WTC11 (cell line): ENCODE measurements at regions not wholly inside any gene's neighbourhood (a gene's known extent, or its start where the extent isn't known, plus 50 kb on each side); places are given as distances from the start of the nearest gene placed in this dataset.

Experiments used
- ATAC-seq: fragments of 200-7000 bp; cut with Tn5 transposase; 2 replicates; pipeline ENCODE4 v1.10.0; 2021; ENCODE audit warnings: mild to moderate bottlenecking, moderate library complexity
- CTCF ChIA-PET: fragments of 300-600 bp; sonication (Branson Sonifier 250); formaldehyde crosslinking; loops from one replicate; lab custom pipeline; 2021; ENCODE audit warnings: antibody characterized with exemption; lab: Charles Lee
- POLR2A ChIA-PET: fragments of 350-600 bp; sonication (Branson Sonifier 250); formaldehyde crosslinking; loops from one replicate; lab custom pipeline; 2021; ENCODE audit warnings: antibody characterized with exemption; lab: Charles Lee
- DNase-seq: peaks from one replicate; pipeline ENCODE4 v3.0.0; 2021; ENCODE audit warnings: low spot score
- H3K27ac Mint-ChIP-seq: 2 replicates; pipeline ENCODE4 v1.8.0; 2021; ENCODE audit warnings: mixed read lengths
- H3K27me3 Mint-ChIP-seq: 2 replicates; pipeline ENCODE4 v1.8.0; 2021; ENCODE audit warnings: low read depth, mild to moderate bottlenecking, moderate library complexity, mixed read lengths
- H3K36me3 Mint-ChIP-seq: 2 replicates; pipeline ENCODE4 v1.8.0; 2021; ENCODE audit warnings: mixed read lengths
- H3K4me1 Mint-ChIP-seq: 2 replicates; pipeline ENCODE4 v1.8.0; 2022; ENCODE audit warnings: mixed read lengths
- H3K4me3 Mint-ChIP-seq: 2 replicates; pipeline ENCODE4 v1.8.0; 2021; ENCODE audit warnings: mild to moderate bottlenecking, moderate library complexity, mixed read lengths
- H3K9me3 Mint-ChIP-seq: 2 replicates; pipeline ENCODE4 v1.8.0; 2021; ENCODE audit warnings: mixed read lengths
- ATF1 ChIP-seq: sonication (generic); formaldehyde crosslinking; IDR thresholded peaks from 2 replicates; pipeline ENCODE4 v1.8.1; 2023; ENCODE audit warnings: mild to moderate bottlenecking, moderate library complexity, missing genetic modification reagents
- ATF6 ChIP-seq: sonication (generic); formaldehyde crosslinking; IDR thresholded peaks from 2 replicates; pipeline ENCODE4 v1.8.1; 2023; ENCODE audit warnings: mild to moderate bottlenecking, missing genetic modification reagents
- CDX4 ChIP-seq: fragments of 250-450 bp; sonication (Bioruptor Pico); IDR thresholded peaks from 2 replicates; pipeline ENCODE4 v1.9.0; 2021; ENCODE audit warnings: moderate library complexity, mild to moderate bottlenecking, inconsistent platforms, borderline replicate concordance
- E2F1 ChIP-seq: sonication (generic); formaldehyde crosslinking; IDR thresholded peaks from 2 replicates; pipeline ENCODE4 v1.8.0; 2022; ENCODE audit warnings: mild to moderate bottlenecking, missing genetic modification reagents
- EMX1 ChIP-seq: fragments of 250-450 bp; sonication (Bioruptor Pico); IDR thresholded peaks from 2 replicates; pipeline ENCODE4 v1.8.0; 2021; ENCODE audit warnings: mild to moderate bottlenecking
- ETV6 ChIP-seq: sonication (generic); formaldehyde crosslinking; IDR thresholded peaks from 2 replicates; pipeline ENCODE4 v1.8.1; 2022; ENCODE audit warnings: mild to moderate bottlenecking, missing genetic modification reagents
- FOXJ3 ChIP-seq: sonication (generic); formaldehyde crosslinking; IDR thresholded peaks from 2 replicates; pipeline ENCODE4 v1.9.0; 2021; ENCODE audit warnings: missing genetic modification reagents, mild to moderate bottlenecking, borderline replicate concordance
- JAZF1 ChIP-seq: fragments of 250-450 bp; sonication (Bioruptor Pico); IDR thresholded peaks from 2 replicates; pipeline ENCODE4 v1.9.0; 2021; ENCODE audit warnings: moderate library complexity, mild to moderate bottlenecking, inconsistent platforms
- JUN ChIP-seq: sonication (generic); formaldehyde crosslinking; IDR thresholded peaks from 2 replicates; pipeline ENCODE4 v1.8.0; 2023; ENCODE audit warnings: mild to moderate bottlenecking, missing genetic modification reagents
- NR1H2 ChIP-seq: sonication (generic); formaldehyde crosslinking; IDR thresholded peaks from 2 replicates; pipeline ENCODE4 v1.9.0; 2021; ENCODE audit warnings: mild to moderate bottlenecking, moderate library complexity, missing genetic modification reagents
- NR2C2 ChIP-seq: sonication (generic); formaldehyde crosslinking; IDR thresholded peaks from 2 replicates; pipeline ENCODE4 v1.8.0; 2022; ENCODE audit warnings: mild to moderate bottlenecking, missing genetic modification reagents
- SMAD3 ChIP-seq: sonication (generic); formaldehyde crosslinking; IDR thresholded peaks from 2 replicates; pipeline ENCODE4 v1.8.0; 2022; ENCODE audit warnings: missing genetic modification reagents, mild to moderate bottlenecking, borderline replicate concordance
- SMAD4 ChIP-seq: sonication (generic); formaldehyde crosslinking; IDR thresholded peaks from 2 replicates; pipeline ENCODE4 v1.8.0; 2022; ENCODE audit warnings: mild to moderate bottlenecking, missing genetic modification reagents
- SP1 ChIP-seq: sonication (generic); formaldehyde crosslinking; conservative IDR thresholded peaks from 2 replicates; pipeline ENCODE4 v1.8.1; 2022; ENCODE audit warnings: missing genetic modification reagents
- ZNF317 ChIP-seq: sonication (generic); formaldehyde crosslinking; IDR thresholded peaks from 2 replicates; pipeline ENCODE4 v1.8.1; 2023; ENCODE audit warnings: low read depth, mild to moderate bottlenecking, moderate library complexity, missing genetic modification reagents, borderline replicate concordance
- ZNF512 ChIP-seq: sonication (generic); formaldehyde crosslinking; IDR thresholded peaks from 2 replicates; pipeline ENCODE4 v1.8.1; 2022; ENCODE audit warnings: missing genetic modification reagents, borderline replicate concordance
- ZSCAN18 ChIP-seq: fragments of 250-450 bp; sonication (Bioruptor Pico); IDR thresholded peaks from 2 replicates; pipeline ENCODE4 v2.1.2; 2022; ENCODE audit warnings: mild to moderate bottlenecking, moderate library complexity
- TF ChIP-seq, protein P1 (sequence below): fragments of 250-450 bp; sonication (Bioruptor Pico); IDR thresholded peaks from 2 replicates; pipeline ENCODE4 v1.9.0; 2021; ENCODE audit warnings: mild to moderate bottlenecking
- TF ChIP-seq, protein P2 (sequence below): sonication (generic); formaldehyde crosslinking; IDR thresholded peaks from 2 replicates; pipeline ENCODE4 v1.8.1; 2022; ENCODE audit warnings: mild to moderate bottlenecking, moderate library complexity, missing genetic modification reagents
- TF ChIP-seq, protein P3 (sequence below): sonication (generic); formaldehyde crosslinking; IDR thresholded peaks from 2 replicates; pipeline ENCODE4 v1.8.1; 2022; ENCODE audit warnings: low read depth, mild to moderate bottlenecking, moderate library complexity, missing genetic modification reagents, borderline replicate concordance

- TF ChIP-seq, protein P1, sequence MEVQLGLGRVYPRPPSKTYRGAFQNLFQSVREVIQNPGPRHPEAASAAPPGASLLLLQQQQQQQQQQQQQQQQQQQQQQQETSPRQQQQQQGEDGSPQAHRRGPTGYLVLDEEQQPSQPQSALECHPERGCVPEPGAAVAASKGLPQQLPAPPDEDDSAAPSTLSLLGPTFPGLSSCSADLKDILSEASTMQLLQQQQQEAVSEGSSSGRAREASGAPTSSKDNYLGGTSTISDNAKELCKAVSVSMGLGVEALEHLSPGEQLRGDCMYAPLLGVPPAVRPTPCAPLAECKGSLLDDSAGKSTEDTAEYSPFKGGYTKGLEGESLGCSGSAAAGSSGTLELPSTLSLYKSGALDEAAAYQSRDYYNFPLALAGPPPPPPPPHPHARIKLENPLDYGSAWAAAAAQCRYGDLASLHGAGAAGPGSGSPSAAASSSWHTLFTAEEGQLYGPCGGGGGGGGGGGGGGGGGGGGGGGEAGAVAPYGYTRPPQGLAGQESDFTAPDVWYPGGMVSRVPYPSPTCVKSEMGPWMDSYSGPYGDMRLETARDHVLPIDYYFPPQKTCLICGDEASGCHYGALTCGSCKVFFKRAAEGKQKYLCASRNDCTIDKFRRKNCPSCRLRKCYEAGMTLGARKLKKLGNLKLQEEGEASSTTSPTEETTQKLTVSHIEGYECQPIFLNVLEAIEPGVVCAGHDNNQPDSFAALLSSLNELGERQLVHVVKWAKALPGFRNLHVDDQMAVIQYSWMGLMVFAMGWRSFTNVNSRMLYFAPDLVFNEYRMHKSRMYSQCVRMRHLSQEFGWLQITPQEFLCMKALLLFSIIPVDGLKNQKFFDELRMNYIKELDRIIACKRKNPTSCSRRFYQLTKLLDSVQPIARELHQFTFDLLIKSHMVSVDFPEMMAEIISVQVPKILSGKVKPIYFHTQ (CRISPR knock-in tag) = no peak
- TF ChIP-seq SMAD4 = no peak
- no peak for TF ChIP-seq ZNF317 (CRISPR knock-in tag)
- no peak for TF ChIP-seq JAZF1 (CRISPR knock-in tag)
- TF ChIP-seq, protein P2, sequence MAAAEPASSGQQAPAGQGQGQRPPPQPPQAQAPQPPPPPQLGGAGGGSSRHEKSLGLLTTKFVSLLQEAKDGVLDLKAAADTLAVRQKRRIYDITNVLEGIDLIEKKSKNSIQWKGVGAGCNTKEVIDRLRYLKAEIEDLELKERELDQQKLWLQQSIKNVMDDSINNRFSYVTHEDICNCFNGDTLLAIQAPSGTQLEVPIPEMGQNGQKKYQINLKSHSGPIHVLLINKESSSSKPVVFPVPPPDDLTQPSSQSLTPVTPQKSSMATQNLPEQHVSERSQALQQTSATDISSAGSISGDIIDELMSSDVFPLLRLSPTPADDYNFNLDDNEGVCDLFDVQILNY (CRISPR knock-in tag) = no peak
- no peak for TF ChIP-seq ZNF512 (CRISPR knock-in tag)
- no peak for TF ChIP-seq JUN (CRISPR knock-in tag)
- no peak for TF ChIP-seq NR2C2 (CRISPR knock-in tag)
- no peak for TF ChIP-seq SP1 (CRISPR knock-in tag)
- TF ChIP-seq, protein P3, sequence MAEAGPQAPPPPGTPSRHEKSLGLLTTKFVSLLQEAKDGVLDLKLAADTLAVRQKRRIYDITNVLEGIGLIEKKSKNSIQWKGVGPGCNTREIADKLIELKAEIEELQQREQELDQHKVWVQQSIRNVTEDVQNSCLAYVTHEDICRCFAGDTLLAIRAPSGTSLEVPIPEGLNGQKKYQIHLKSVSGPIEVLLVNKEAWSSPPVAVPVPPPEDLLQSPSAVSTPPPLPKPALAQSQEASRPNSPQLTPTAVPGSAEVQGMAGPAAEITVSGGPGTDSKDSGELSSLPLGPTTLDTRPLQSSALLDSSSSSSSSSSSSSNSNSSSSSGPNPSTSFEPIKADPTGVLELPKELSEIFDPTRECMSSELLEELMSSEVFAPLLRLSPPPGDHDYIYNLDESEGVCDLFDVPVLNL = no peak
- TF ChIP-seq ATF6 (CRISPR knock-in tag) = no peak
- TF ChIP-seq ATF1 = no peak
- TF ChIP-seq CDX4 (CRISPR knock-in tag) = no peak
- TF ChIP-seq SMAD3 = no peak
- no peak for TF ChIP-seq E2F1 (CRISPR knock-in tag)
- TF ChIP-seq ETV6 = no peak
- TF ChIP-seq NR1H2 (CRISPR knock-in tag) = no peak
- TF ChIP-seq EMX1 = no peak
- no peak for TF ChIP-seq ZSCAN18 (CRISPR knock-in tag)
- TF ChIP-seq FOXJ3 = no peak
- peaks cover under 1% of the 10 kb centered on the region; the same call in 1 of the 2 replicates for H3K27me3 Mint-ChIP-seq
- DNase-seq (no peak), ATAC-seq (no peak)
- peaks cover 11% of the 10 kb centered on the region for H3K4me1 Mint-ChIP-seq
- ChIA-PET CTCF (interaction anchor here (0.8 to 1.9 kb wide), 5 partner anchors 10 to 514 kb away, joined by 3 to 12 read pairs (median 10); no protein-coding TSS in a partner anchor), POLR2A (no interaction called here)
- no peak overlapping the region for H3K4me3 Mint-ChIP-seq
- no peak overlapping the region for H3K27ac Mint-ChIP-seq
- no peaks in the 10 kb centered on the region for H3K9me3 Mint-ChIP-seq
- H3K36me3 Mint-ChIP-seq = no peaks in the 10 kb centered on the region
Observed at GRCh38 chr10:123557366-123558108, 108.6 kb upstream of the GPR26 start.
